Gastroesophageal sphincter (tissue), 4 donors: ENCODE measurements at regions not wholly inside any gene's neighbourhood (a gene's known extent, or its start where the extent isn't known, plus 50 kb on each side); places are given as distances from the start of the nearest gene placed in this dataset.

Experiments
- ATAC-seq: fragments of 150-250 bp; one replicate; pipeline ENCODE4 v1.9.1; 2016; ENCODE audit warnings: mild to moderate bottlenecking, moderate library complexity
- H3K27ac ChIP-seq, 4 donors: fragments of 200-600 bp; sonication (generic) in 3 of 4; 1 replicate in 3 of 4; 2 replicates in 1 of 4; pipeline ENCODE4 v1.5.1; 2016 to 2019
- H3K27me3 ChIP-seq: fragments of 200-600 bp; sonication (generic); one replicate; pipeline ENCODE4 v1.5.1; 2019
- H3K36me3 ChIP-seq, 2 donors: fragments of 200-600 bp; sonication (generic); one replicate each; pipeline ENCODE4 v1.5.1; 2019; ENCODE audit warnings: control low read depth in 1 of 2
- H3K4me1 ChIP-seq, 3 donors: fragments of 200-600 bp; sonication (generic); 1 replicate in 2 of 3; 2 replicates in 1 of 3; pipeline ENCODE4 v1.5.1; 2016 to 2019; ENCODE audit warnings: control low read depth in 2 of 3
- H3K4me3 ChIP-seq, 2 donors: fragments of 200-600 bp; sonication (generic); one replicate each; pipeline ENCODE4 v1.5.1; 2019; ENCODE audit warnings: mild to moderate bottlenecking in 1 of 2, moderate library complexity in 1 of 2
- H3K9me3 ChIP-seq, 3 donors: fragments of 200-600 bp; sonication (generic); one replicate each; pipeline ENCODE4 v1.5.1; 2017 to 2019; ENCODE audit warnings: control low read depth in 2 of 3
- EP300 ChIP-seq: sonication (generic); formaldehyde crosslinking; IDR thresholded peaks from one replicate; pipeline ENCODE4 v1.6.1; 2017; ENCODE audit warnings: antibody characterized with exemption, mild to moderate bottlenecking
- POLR2A ChIP-seq, 2 donors: fragments of 450-650 bp; IDR thresholded peaks; one replicate each; pipeline ENCODE4 v1.6.1; 2017; ENCODE audit warnings: antibody characterized with exemption in 2 of 2, mild to moderate bottlenecking in 2 of 2, moderate library complexity in 1 of 2
- POLR2AphosphoS5 ChIP-seq: sonication (generic); formaldehyde crosslinking; IDR thresholded peaks from one replicate; pipeline ENCODE4 v1.6.1; 2017; ENCODE audit warnings: antibody characterized with exemption
- WGBS, 2 donors: methylation state at CpG; one replicate each; pipeline ENCODE4 v1.1.5; 2018; ENCODE audit warnings: low coverage in 1 of 2; 5-methylcytosine and 5-hydroxymethylcytosine counted together
- TF ChIP-seq, protein P1 (sequence below), 4 experiments: fragments of 200-600 bp in 2 of 4; fragments of 450-650 bp in 2 of 4; sonication (generic) in 1 of 4; IDR thresholded peaks; one replicate each; pipeline ENCODE4 v1.5.1; 2017 to 2019; ENCODE audit warnings: antibody characterized with exemption in 4 of 4, mild to moderate bottlenecking in 2 of 4, moderate library complexity in 2 of 4

GRCh38 chr1:213933336-213933735 is 54.4 kb upstream of the PROX1 start:
- no peaks in the 10 kb centered on the region for H3K9me3 ChIP-seq
- no peak overlapping the region for H3K4me3 ChIP-seq
- no peaks in the 10 kb centered on the region for H3K4me1 ChIP-seq
- WGBS, 2 donors: 11 to 26% methylated on average over 5 of the region's 5 CpGs
- H3K27ac ChIP-seq: no peak overlapping the region
- ATAC-seq: no peak
- no peak for TF ChIP-seq EP300
- peaks cover 23% of the 10 kb centered on the region for H3K27me3 ChIP-seq
- no peaks in the 10 kb centered on the region for H3K36me3 ChIP-seq

DNA sequence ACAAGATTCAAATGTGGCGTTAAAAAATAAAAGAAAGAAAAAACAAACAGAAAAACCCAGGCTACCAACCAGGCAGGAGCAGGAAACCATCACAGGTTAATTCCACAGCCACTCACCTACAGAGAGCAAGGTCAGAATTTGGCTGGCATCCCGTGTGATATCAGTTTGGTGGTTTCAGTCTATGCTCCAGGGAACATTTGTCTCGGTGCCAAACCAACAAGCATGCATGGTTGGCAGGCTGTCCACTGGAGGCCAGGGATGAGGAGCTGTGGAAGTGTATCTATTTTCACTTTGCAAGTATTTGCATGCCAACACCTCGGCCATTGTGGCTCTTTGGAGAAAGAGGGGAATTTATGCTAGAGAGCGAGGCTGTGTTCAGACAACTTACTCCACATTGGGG is 53.1 kb upstream of the PROX1 start:
- WGBS, 2 donors: 67 to 69% methylated on average over 4 to 5 of the region's 5 CpGs

DNA sequence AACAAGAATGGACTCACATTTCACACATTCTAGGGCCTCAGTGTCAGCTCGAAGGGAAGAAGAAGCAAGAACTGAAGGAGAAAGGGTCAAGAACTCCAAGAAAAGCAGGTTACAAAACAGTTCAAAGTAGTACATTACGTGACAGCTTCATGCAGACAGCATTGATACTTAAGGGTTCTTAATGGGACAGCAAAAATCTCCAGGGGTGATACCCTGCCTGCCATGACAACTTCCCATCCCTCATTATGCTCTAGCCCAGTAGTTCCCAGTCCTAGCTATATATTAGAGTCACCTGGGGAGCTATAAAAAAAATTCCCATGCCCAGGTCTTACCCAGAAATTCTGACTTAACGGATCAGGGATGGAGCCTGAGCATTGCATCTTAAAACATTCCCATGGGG is 51.2 kb upstream of the PROX1 start:
- no peaks in the 10 kb centered on the region for H3K9me3 ChIP-seq
- ATAC-seq: no peak
- H3K4me1 ChIP-seq: no peaks in the 10 kb centered on the region
- 70 to 84% methylated on average over 3 of the region's 3 CpGs for WGBS, 2 donors
- H3K4me3 ChIP-seq: no peak overlapping the region
- no peak for TF ChIP-seq POLR2A (IDR thresholded peaks at IDR 0.05)
- TF ChIP-seq EP300: no peak
- TF ChIP-seq, protein P1, sequence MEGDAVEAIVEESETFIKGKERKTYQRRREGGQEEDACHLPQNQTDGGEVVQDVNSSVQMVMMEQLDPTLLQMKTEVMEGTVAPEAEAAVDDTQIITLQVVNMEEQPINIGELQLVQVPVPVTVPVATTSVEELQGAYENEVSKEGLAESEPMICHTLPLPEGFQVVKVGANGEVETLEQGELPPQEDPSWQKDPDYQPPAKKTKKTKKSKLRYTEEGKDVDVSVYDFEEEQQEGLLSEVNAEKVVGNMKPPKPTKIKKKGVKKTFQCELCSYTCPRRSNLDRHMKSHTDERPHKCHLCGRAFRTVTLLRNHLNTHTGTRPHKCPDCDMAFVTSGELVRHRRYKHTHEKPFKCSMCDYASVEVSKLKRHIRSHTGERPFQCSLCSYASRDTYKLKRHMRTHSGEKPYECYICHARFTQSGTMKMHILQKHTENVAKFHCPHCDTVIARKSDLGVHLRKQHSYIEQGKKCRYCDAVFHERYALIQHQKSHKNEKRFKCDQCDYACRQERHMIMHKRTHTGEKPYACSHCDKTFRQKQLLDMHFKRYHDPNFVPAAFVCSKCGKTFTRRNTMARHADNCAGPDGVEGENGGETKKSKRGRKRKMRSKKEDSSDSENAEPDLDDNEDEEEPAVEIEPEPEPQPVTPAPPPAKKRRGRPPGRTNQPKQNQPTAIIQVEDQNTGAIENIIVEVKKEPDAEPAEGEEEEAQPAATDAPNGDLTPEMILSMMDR (IDR thresholded peaks at IDR 0.05): no peak
- no peak for TF ChIP-seq POLR2AphosphoS5
- H3K27me3 ChIP-seq: peaks cover 11% of the 10 kb centered on the region
- no peak overlapping the region for H3K27ac ChIP-seq
- H3K36me3 ChIP-seq: no peaks in the 10 kb centered on the region

More for the DNA sequence above, 53.1 kb upstream of the PROX1 start:
- Histone ChIP-seq H3K36me3 (no peaks in the 10 kb centered on the region), H3K4me1 (no peaks in the 10 kb centered on the region), H3K27ac (no peak overlapping the region), H3K4me3 (no peak overlapping the region), H3K27me3 (peaks cover 19% of the 10 kb centered on the region), H3K9me3 (no peaks in the 10 kb centered on the region)
- TF ChIP-seq, protein P1 (IDR thresholded peaks at IDR 0.05): no peak
- no peak for TF ChIP-seq POLR2A (IDR thresholded peaks at IDR 0.05)
- no peak for TF ChIP-seq EP300
- no peak for TF ChIP-seq POLR2AphosphoS5
- ATAC-seq: no peak
